Choroid plexus epithelial cell (primary cell): ENCODE measurements at regions not wholly inside any gene's neighbourhood (a gene's known extent, or its start where the extent isn't known, plus 50 kb on each side); places are given as distances from the start of the nearest gene placed in this dataset.
"Not testable (repeated sequence)": the region's sequence is repeated elsewhere in the genome, so short reads cannot be mapped to it uniquely, and the experiment has no call there.

ENCODE experiments used
- DNase-seq: peaks from one replicate; pipeline ENCODE4 v3.0.0-alpha.2; 2010; ENCODE audit warnings: low read depth
- H3K4me3 ChIP-seq: 2 replicates; pipeline ENCODE4 v1.5.1; 2011; ENCODE audit warnings: low read depth, mild to moderate bottlenecking, control low read depth, low read length, moderate library complexity
- TF ChIP-seq, protein P1 (sequence below): conservative IDR thresholded peaks from 2 replicates; pipeline ENCODE4 v1.5.1; 2011; ENCODE audit warnings: low read depth, mild to moderate bottlenecking, control low read depth, inconsistent platforms, low read length, moderate library complexity

DNA sequence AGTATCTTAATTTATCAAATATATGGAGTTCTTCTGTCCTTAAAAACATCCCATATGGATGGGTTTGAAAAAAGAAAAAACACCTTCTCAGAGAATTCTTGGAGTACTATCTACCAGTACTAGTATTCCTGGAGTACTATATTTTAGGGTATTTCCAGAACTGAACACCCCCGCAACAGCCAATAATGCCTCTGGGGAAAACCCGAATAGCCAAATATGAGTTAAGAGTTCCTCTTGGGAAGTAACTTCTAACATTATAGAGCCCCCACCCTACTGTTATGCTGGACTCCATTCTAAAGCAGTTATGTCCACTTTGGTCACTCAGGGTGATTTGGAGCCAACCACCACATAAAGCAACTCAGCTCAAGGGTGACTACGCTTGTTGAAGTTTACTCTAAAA, 115.0 kb upstream of the RASGEF1B start:
- TF ChIP-seq, protein P1, sequence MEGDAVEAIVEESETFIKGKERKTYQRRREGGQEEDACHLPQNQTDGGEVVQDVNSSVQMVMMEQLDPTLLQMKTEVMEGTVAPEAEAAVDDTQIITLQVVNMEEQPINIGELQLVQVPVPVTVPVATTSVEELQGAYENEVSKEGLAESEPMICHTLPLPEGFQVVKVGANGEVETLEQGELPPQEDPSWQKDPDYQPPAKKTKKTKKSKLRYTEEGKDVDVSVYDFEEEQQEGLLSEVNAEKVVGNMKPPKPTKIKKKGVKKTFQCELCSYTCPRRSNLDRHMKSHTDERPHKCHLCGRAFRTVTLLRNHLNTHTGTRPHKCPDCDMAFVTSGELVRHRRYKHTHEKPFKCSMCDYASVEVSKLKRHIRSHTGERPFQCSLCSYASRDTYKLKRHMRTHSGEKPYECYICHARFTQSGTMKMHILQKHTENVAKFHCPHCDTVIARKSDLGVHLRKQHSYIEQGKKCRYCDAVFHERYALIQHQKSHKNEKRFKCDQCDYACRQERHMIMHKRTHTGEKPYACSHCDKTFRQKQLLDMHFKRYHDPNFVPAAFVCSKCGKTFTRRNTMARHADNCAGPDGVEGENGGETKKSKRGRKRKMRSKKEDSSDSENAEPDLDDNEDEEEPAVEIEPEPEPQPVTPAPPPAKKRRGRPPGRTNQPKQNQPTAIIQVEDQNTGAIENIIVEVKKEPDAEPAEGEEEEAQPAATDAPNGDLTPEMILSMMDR = no peak
- no peak overlapping the region for H3K4me3 ChIP-seq
- no peak for DNase-seq

DNA sequence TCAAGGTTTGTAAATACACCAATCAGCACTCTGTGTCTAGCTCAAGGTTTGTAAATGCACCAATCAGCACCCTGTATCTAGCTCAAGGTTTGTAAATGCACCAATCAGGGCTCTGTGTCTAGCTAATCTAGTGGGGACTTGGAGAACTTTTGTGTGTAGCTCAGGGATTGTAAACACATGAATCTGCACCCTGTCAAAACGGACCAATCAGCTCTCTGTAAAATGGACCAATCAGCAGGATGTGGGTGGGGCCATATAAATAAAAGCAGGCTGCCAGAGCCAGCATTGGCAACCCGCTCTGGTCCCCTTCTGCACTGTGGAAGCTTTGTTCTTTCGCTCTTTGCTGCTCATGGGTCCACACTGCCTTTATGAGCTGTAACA, 109.3 kb upstream of the RASGEF1B start:
- H3K4me3 ChIP-seq, DNase-seq: not testable (repeated sequence)

DNA sequence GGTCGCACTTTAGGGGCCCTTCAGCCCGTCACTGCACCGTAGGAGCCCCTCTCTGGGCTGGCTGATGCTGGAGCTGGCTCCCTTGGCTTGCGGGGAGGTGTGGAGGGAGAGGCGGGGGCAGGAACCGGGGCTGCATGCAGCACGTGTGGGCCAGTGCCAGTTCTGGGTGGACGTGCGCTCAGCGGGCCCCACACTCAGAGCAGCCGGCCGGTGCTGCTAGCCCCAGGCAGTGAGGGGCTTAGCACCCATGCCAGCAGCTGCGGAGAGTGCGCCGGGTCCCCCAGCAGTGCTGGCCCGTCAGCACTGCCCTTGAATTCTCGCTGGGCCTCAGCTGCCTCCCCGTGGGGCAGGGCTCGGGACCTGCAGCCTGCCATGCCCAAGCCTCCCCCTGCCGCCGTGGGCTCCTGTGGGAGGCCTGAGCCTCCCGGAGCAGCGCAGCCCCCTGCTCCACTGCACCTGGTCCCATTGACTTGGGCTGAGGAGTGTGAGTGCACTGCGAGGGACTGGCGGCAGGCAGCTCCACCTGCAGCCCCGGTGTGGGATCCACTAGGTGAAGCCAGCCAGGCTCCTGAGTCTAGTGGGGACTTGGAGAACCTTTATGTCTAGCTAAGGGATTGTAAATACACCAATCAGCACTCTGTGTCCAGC, 108.8 kb upstream of the RASGEF1B start:
- no peak for DNase-seq
- no peak overlapping the region for H3K4me3 ChIP-seq
- TF ChIP-seq, protein P1 = no peak

DNA sequence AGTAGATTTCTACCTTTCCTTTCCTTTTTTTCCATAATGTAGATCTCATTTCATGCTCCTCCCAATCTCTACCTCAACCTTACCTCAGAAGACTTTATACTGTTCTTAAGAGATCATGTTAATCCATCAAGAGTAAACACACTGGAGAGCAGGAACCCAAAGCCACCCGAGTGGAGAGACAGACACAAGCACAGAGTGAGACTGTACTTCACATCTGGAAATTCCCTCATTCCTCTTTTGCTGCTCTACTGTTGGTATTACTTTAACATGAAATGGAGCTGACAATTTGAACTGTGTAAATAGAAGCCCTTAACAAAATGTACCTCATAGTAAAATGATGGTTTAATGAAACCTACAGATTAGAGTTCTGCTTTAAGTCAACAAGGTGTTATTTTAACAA, 105.7 kb upstream of the RASGEF1B start:
- no peak overlapping the region for H3K4me3 ChIP-seq
- DNase-seq = no peak
- TF ChIP-seq, protein P1 = no peak

DNA sequence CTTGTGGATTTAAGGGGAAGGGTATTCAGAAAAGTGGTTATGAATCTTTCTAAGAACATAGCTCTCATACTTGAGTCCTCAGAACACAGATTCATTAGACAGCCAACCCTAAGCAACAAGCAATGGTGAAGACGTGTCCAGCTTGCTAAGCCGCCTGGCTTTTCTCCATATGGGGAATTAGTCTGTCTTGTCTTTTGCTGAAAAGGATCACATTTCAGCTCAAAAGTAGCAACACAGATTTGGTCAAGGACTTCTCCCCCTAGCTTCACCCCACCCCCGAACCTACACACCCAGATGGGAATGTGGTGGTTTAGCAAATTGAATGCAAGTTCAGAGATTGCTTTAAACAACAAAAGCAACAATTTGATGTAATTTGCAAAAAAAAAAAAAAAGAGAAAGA, 103.3 kb upstream of the RASGEF1B start:
- no peak overlapping the region for H3K4me3 ChIP-seq
- TF ChIP-seq, protein P1 = no peak
- DNase-seq = peak; percentile 1

DNA sequence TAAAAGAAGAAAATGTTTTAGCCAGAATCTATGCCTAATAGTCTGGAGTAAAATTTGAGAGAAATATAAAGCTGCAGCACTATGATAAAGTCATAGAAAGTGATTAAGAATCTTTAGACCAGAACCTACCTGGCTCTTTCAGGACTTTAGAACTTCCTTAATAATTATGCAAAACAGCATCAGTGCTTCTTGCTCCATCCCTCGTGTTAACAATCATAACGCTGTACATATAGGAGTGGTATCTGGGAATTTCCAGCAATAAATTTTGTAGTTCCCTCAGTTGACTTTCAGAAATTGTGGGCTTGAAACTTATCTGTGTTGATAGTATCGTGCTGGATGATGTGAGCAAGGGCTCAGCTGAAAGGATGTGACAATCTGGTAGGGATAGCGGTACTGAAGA, 102.1 kb upstream of the RASGEF1B start:
- TF ChIP-seq, protein P1 = no peak
- DNase-seq = no peak
- no peak overlapping the region for H3K4me3 ChIP-seq

DNA sequence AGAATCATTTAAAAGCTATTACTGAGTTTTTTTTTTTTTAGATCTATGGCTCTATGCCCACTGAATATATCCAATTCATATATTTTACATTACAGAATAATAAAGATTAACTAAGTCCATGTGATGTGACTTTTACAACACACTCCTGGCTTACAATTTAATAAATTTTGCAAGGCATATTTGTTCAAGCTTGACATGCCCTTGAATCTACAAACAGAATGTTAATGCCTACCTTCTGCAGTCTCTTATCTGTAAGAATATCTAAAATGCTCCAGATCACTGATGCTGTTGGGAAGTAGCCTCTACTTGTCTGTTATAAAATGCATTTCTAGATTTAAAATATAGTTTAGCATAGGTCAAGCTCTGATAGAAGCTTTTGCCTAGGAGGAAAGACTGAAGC, 100.7 kb upstream of the RASGEF1B start:
- DNase-seq = no peak
- no peak overlapping the region for H3K4me3 ChIP-seq
- TF ChIP-seq, protein P1 = no peak

DNA sequence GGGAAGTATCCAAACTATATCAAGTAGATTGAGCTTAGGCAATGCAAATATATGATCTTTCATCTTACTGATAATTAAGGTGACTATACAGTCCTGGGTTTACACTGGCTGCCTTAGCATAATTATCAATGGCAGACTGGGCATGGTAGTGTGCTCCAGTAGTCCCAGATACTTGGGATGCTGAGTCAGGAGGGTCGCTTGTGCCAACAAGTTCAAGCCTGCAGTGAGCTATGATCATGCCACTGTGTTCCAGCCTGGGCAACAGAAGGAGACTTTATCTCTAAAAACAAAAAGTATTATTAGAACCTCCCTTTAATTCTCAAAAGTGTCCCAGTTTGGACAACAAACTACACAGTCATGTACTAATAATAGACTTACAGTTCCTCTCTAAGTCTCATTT, 99.4 kb upstream of the RASGEF1B start:
- no peak overlapping the region for H3K4me3 ChIP-seq
- no peak for DNase-seq
- TF ChIP-seq, protein P1 = no peak
